HEK293T (cell line): ENCODE measurements at regions not wholly inside any gene's neighbourhood (a gene's known extent, or its start where the extent isn't known, plus 50 kb on each side); places are given as distances from the start of the nearest gene placed in this dataset.

Source experiments
- CTCF ChIA-PET: fragments of 350-600 bp; formaldehyde crosslinking; extraction: SDS; loops from one replicate; lab custom pipeline; 2021; ENCODE audit warnings: antibody characterized with exemption, inconsistent platforms; lab: Yijun Ruan, JAX
- POLR2A ChIA-PET: fragments of 350-600 bp; formaldehyde crosslinking; extraction: SDS; loops from one replicate; lab custom pipeline; 2020; ENCODE audit warnings: antibody characterized with exemption, inconsistent platforms; lab: Yijun Ruan, JAX
- DNase-seq: peaks from one replicate; pipeline ENCODE4 v3.0.0; 2012; ENCODE audit warnings: mixed read lengths; ENCODE audit errors: extremely low spot score
- ARNT ChIP-seq: fragments of 450-650 bp; IDR thresholded peaks from 2 replicates; pipeline ENCODE4 v1.6.1; 2017; ENCODE audit warnings: mild to moderate bottlenecking
- BHLHE40 ChIP-seq: fragments of 450-650 bp; IDR thresholded peaks from 2 replicates; pipeline ENCODE4 v1.6.1; 2016; ENCODE audit warnings: mild to moderate bottlenecking, moderate library complexity, borderline replicate concordance
- CTBP1 ChIP-seq: fragments of 450-650 bp; IDR thresholded peaks from 2 replicates; pipeline ENCODE4 v1.6.1; 2016; ENCODE audit warnings: borderline replicate concordance
- ELF4 ChIP-seq: fragments of 450-650 bp; IDR thresholded peaks from 2 replicates; pipeline ENCODE4 v1.6.1; 2017; ENCODE audit warnings: antibody characterized with exemption
- FOXA1 ChIP-seq: fragments of 450-650 bp; IDR thresholded peaks from 2 replicates; pipeline ENCODE4 v1.6.1; 2016; ENCODE audit warnings: mild to moderate bottlenecking
- FOXK2 ChIP-seq: fragments of 450-650 bp; IDR thresholded peaks from 2 replicates; pipeline ENCODE4 v1.6.1; 2016; ENCODE audit warnings: mild to moderate bottlenecking
- FOXM1 ChIP-seq: fragments of 450-650 bp; IDR thresholded peaks from 2 replicates; pipeline ENCODE4 v1.6.1; 2017; ENCODE audit warnings: mild to moderate bottlenecking, borderline replicate concordance
- HDGF ChIP-seq: fragments of 450-650 bp; IDR thresholded peaks from 2 replicates; pipeline ENCODE4 v1.6.1; 2017; ENCODE audit warnings: antibody characterized with exemption, borderline replicate concordance
- L3MBTL2 ChIP-seq: fragments of 450-650 bp; conservative IDR thresholded peaks from 2 replicates; pipeline ENCODE4 v1.6.1; 2016; ENCODE audit warnings: mild to moderate bottlenecking
- LEF1 ChIP-seq: fragments of 450-650 bp; IDR thresholded peaks from 2 replicates; pipeline ENCODE4 v1.6.1; 2017; ENCODE audit warnings: mild to moderate bottlenecking, borderline replicate concordance
- NFRKB ChIP-seq: fragments of 450-650 bp; IDR thresholded peaks from 2 replicates; pipeline ENCODE4 v1.6.1; 2016; ENCODE audit warnings: mild to moderate bottlenecking, moderate library complexity
- PKNOX1 ChIP-seq: fragments of 450-650 bp; IDR thresholded peaks from 2 replicates; pipeline ENCODE4 v1.6.1; 2016
- SP1 ChIP-seq: fragments of 450-650 bp; IDR thresholded peaks from 2 replicates; pipeline ENCODE4 v1.6.1; 2017
- SUZ12 ChIP-seq: fragments of 450-650 bp; IDR thresholded peaks from 2 replicates; pipeline ENCODE4 v1.6.1; 2016; ENCODE audit warnings: mild to moderate bottlenecking
- TARDBP ChIP-seq: fragments of 450-650 bp; IDR thresholded peaks from 2 replicates; pipeline ENCODE4 v1.6.1; 2016

- ChIA-PET POLR2A (no interaction called here), CTCF (no interaction called here)
- TF ChIP-seq TARDBP: no peak
- TF ChIP-seq SUZ12: no peak
- TF ChIP-seq FOXK2: no peak
- TF ChIP-seq SP1: no peak
- no peak for TF ChIP-seq CTBP1
- TF ChIP-seq HDGF: no peak
- TF ChIP-seq PKNOX1: no peak
- TF ChIP-seq ARNT: no peak
- no peak for TF ChIP-seq FOXA1
- no peak for DNase-seq
These were observed 228.9 kb upstream of the EGLN3 start for GRCh38 chr14:34179727-34180126.

- no peak for DNase-seq
- CTCF ChIA-PET: no interaction called here
- TF ChIP-seq FOXK2 (no peak), SUZ12 (no peak), ARNT (no peak), L3MBTL2 (no peak), HDGF (no peak), FOXM1 (no peak), TARDBP (no peak), SP1 (no peak), LEF1 (no peak), ELF4 (no peak), PKNOX1 (no peak), FOXA1 (no peak), CTBP1 (no peak), NFRKB (no peak), BHLHE40 (no peak)
- POLR2A ChIA-PET: no interaction called here
These were observed 226.6 kb upstream of the EGLN3 start for GRCh38 chr14:34177466-34177865.

GRCh38 chr14:34175574-34175973 lies 224.7 kb upstream of the EGLN3 start:
- TF ChIP-seq NFRKB: no peak
- TF ChIP-seq FOXA1: no peak
- no peak for TF ChIP-seq BHLHE40
- no peak for TF ChIP-seq ELF4
- TF ChIP-seq TARDBP: no peak
- no peak for TF ChIP-seq LEF1
- no peak for TF ChIP-seq SP1
- TF ChIP-seq ARNT: no peak
- no peak for TF ChIP-seq HDGF
- TF ChIP-seq SUZ12: no peak
- no peak for TF ChIP-seq FOXK2
- no peak for TF ChIP-seq PKNOX1
- no peak for TF ChIP-seq FOXM1

GRCh38 chr14:34174973-34175372 lies 224.1 kb upstream of the EGLN3 start:
- TF ChIP-seq L3MBTL2 (no peak), ELF4 (no peak), SUZ12 (no peak), FOXM1 (no peak), FOXK2 (no peak), ARNT (no peak), PKNOX1 (no peak)
- no peak for DNase-seq
- ChIA-PET POLR2A (no interaction called here), CTCF (no interaction called here)

More at GRCh38 chr14:34175574-34175973, 224.7 kb upstream of the EGLN3 start:
- POLR2A ChIA-PET: no interaction called here
- CTCF ChIA-PET: no interaction called here
- no peak for DNase-seq

- TF ChIP-seq FOXA1 (no peak), ARNT (no peak), L3MBTL2 (no peak), FOXK2 (no peak), BHLHE40 (no peak), NFRKB (no peak), LEF1 (no peak), SUZ12 (no peak)
- CTCF ChIA-PET: interaction anchor here (0.6 kb wide), 1 partner anchor 8 kb away, joined by 4 read pairs; no protein-coding TSS in a partner anchor
- DNase-seq: no peak
- POLR2A ChIA-PET: no interaction called here
These were observed 223.0 kb upstream of the EGLN3 start for GRCh38 chr14:34173916-34174315.

GRCh38 chr14:34172550-34173368 lies 221.9 kb upstream of the EGLN3 start:
- CTCF ChIA-PET: interaction anchor here (0.6 kb wide), 1 partner anchor 129 kb away, joined by 3 read pairs; no protein-coding TSS in a partner anchor
- TF ChIP-seq NFRKB (no peak), CTBP1 (no peak), FOXK2 (no peak), LEF1 (no peak), L3MBTL2 (no peak)

More at GRCh38 chr14:34172550-34173368, 221.9 kb upstream of the EGLN3 start:
- POLR2A ChIA-PET: no interaction called here
- DNase-seq: no peak
